ENCODE measurements at regions not wholly inside any gene's neighbourhood (a gene's known extent, or its start where the extent isn't known, plus 50 kb on each side); places are given as distances from the start of the nearest gene placed in this dataset.

GRCh38 chr6:159435701-159436100, 257.3 kb downstream of the SOD2 start:
- no peak overlapping the region for H3K4me3 ChIP-seq (ENCODE audit: low read depth, low read length)
- in situ Hi-C loops (cut with HindIII; ENCODE audit: low sequenced_read_pairs), result no loop called here
- no peak for DNase-seq (ENCODE audit: low read depth)
- no peak for TF ChIP-seq CTCF (IDR thresholded peaks at IDR 0.05; ENCODE audit: low read depth, low read length, missing control alignments)

GRCh38 chr6:159434410-159434809, 258.6 kb downstream of the SOD2 start:
- in situ Hi-C loops (cut with HindIII; ENCODE audit: low sequenced_read_pairs), result no loop called here
- no peak for TF ChIP-seq CTCF (IDR thresholded peaks at IDR 0.05; ENCODE audit: low read depth, low read length, missing control alignments)
- DNase-seq (ENCODE audit: low read depth), result no peak
- no peak overlapping the region for H3K4me3 ChIP-seq (ENCODE audit: low read depth, low read length)

- no peak for DNase-seq (ENCODE audit: low read depth)
These were observed 259.5 kb downstream of the SOD2 start for GRCh38 chr6:159433550-159433949.

GRCh38 chr6:159431750-159432149, 261.3 kb downstream of the SOD2 start:
- in situ Hi-C loops (cut with HindIII; ENCODE audit: low sequenced_read_pairs), result no loop called here
- no peak for TF ChIP-seq CTCF (IDR thresholded peaks at IDR 0.05; ENCODE audit: low read depth, low read length, missing control alignments)
- no peak for DNase-seq (ENCODE audit: low read depth)
- no peak overlapping the region for H3K4me3 ChIP-seq (ENCODE audit: low read depth, low read length)

More at GRCh38 chr6:159433550-159433949, 259.5 kb downstream of the SOD2 start:
- no peak overlapping the region for H3K4me3 ChIP-seq (ENCODE audit: low read depth, low read length)
- TF ChIP-seq CTCF (IDR thresholded peaks at IDR 0.05; ENCODE audit: low read depth, low read length, missing control alignments), result no peak
- in situ Hi-C loops (cut with HindIII; ENCODE audit: low sequenced_read_pairs), result no loop called here

- no peak for TF ChIP-seq CTCF (IDR thresholded peaks at IDR 0.05; ENCODE audit: low read depth, low read length, missing control alignments)
- H3K4me3 ChIP-seq (ENCODE audit: low read depth, low read length), result no peak overlapping the region
- in situ Hi-C loops (cut with HindIII; ENCODE audit: low sequenced_read_pairs), result no loop called here
These were observed 261.1 kb downstream of the FNDC1 start for GRCh38 chr6:159430323-159430722.

GRCh38 chr6:159429433-159429832, 260.2 kb downstream of the FNDC1 start:
- in situ Hi-C loops (cut with HindIII; ENCODE audit: low sequenced_read_pairs), result no loop called here
- no peak for TF ChIP-seq CTCF (IDR thresholded peaks at IDR 0.05; ENCODE audit: low read depth, low read length, missing control alignments)
- DNase-seq (ENCODE audit: low read depth), result no peak
- H3K4me3 ChIP-seq (ENCODE audit: low read depth, low read length), result no peak overlapping the region

More at GRCh38 chr6:159430323-159430722, 261.1 kb downstream of the FNDC1 start:
- no peak for DNase-seq (ENCODE audit: low read depth)

GRCh38 chr6:159427771-159428170, 258.6 kb downstream of the FNDC1 start:
- in situ Hi-C loops (cut with HindIII; ENCODE audit: low sequenced_read_pairs), result no loop called here
- H3K4me3 ChIP-seq (ENCODE audit: low read depth, low read length), result no peak overlapping the region
- DNase-seq (ENCODE audit: low read depth), result no peak
- TF ChIP-seq CTCF (IDR thresholded peaks at IDR 0.05; ENCODE audit: low read depth, low read length, missing control alignments), result no peak

All from astrocyte of the cerebellum (primary cell).